Caco-2 (cell line): ENCODE measurements at regions not wholly inside any gene's neighbourhood (a gene's known extent, or its start where the extent isn't known, plus 50 kb on each side); places are given as distances from the start of the nearest gene placed in this dataset.

Source experiments
- BruUV-seq: library from RNA; stranded (reverse); fragments of 400-500 nt; replicated peaks from 2 replicates; lab custom pipeline; 2021; lab: Mats Ljungman, UMichigan
- CTCF ChIA-PET: fragments of 300-600 bp; sonication (Branson Sonifier 250); formaldehyde crosslinking; loops from one replicate; lab custom pipeline; 2022; ENCODE audit warnings: antibody characterized with exemption; lab: Charles Lee
- POLR2A ChIA-PET: fragments of 300-600 bp; sonication (Branson Sonifier 250); formaldehyde crosslinking; loops from one replicate; lab custom pipeline; 2022; ENCODE audit warnings: antibody characterized with exemption; lab: Charles Lee
- DNase-seq, 2 experiments: peaks; one replicate each; pipeline versions ENCODE4 v3.0.0 to v3.0.0-alpha.2; 2020 to 2022
- H3K27me3 ChIP-seq: replicated peaks from 2 replicates; pipeline ENCODE4 v1.6.0; 2011; ENCODE audit warnings: low read length; ENCODE audit not compliant: control insufficient read depth, insufficient read depth
- H3K36me3 ChIP-seq: 2 replicates; pipeline ENCODE4 v1.5.1; 2011; ENCODE audit warnings: low read length; ENCODE audit not compliant: control insufficient read depth, insufficient read depth
- H3K4me1 ChIP-seq: fragments of 250-450 bp; sonication (Bioruptor Pico); 2 replicates; pipeline ENCODE4 v1.5.1; 2020; ENCODE audit warnings: mild to moderate bottlenecking
- H3K4me3 ChIP-seq: 2 replicates; pipeline ENCODE4 v1.5.1; 2011; ENCODE audit warnings: low read depth, mild to moderate bottlenecking, control low read depth, low read length
- H3K9me3 ChIP-seq: fragments of 250-450 bp; sonication (Bioruptor Pico); 2 replicates; pipeline ENCODE4 v1.5.1; 2020; ENCODE audit warnings: mild to moderate bottlenecking, moderate library complexity
- H3K27ac Mint-ChIP-seq: one replicate; pipeline ENCODE4 v1.8.0; 2022; ENCODE audit warnings: mixed read lengths; ENCODE audit not compliant: unreplicated experiment
- H3K27me3 Mint-ChIP-seq: one replicate; pipeline ENCODE4 v1.8.0; 2022; ENCODE audit warnings: mixed read lengths; ENCODE audit not compliant: insufficient read depth, unreplicated experiment
- H3K36me3 Mint-ChIP-seq: one replicate; pipeline ENCODE4 v1.8.0; 2022; ENCODE audit warnings: mild to moderate bottlenecking, mixed read lengths; ENCODE audit not compliant: insufficient read depth, unreplicated experiment
- H3K4me1 Mint-ChIP-seq: one replicate; pipeline ENCODE4 v1.8.0; 2022; ENCODE audit warnings: low read depth, mixed read lengths; ENCODE audit not compliant: unreplicated experiment
- H3K4me3 Mint-ChIP-seq: one replicate; pipeline ENCODE4 v1.8.0; 2022; ENCODE audit warnings: mild to moderate bottlenecking, moderate library complexity, mixed read lengths; ENCODE audit not compliant: unreplicated experiment
- H3K9me3 Mint-ChIP-seq: one replicate; pipeline ENCODE4 v1.8.0; 2022; ENCODE audit warnings: mixed read lengths; ENCODE audit not compliant: unreplicated experiment
- intact Hi-C: fragments of 100-400 bp; cut with micrococcal nuclease; formaldehyde crosslinking; loops from one replicate; pipeline ENCODE4 v1.10.0; 2022; ENCODE audit not compliant: unreplicated experiment
- TF ChIP-seq, protein P1 (sequence below), 2 experiments: fragments of 200-600 bp in 1 of 2; IDR thresholded peaks; 1 replicate in 1 of 2; 2 replicates in 1 of 2; pipeline versions ENCODE4 v1.5.1 to v1.8.0; 2011 to 2022; ENCODE audit warnings: antibody characterized with exemption in 1 of 2, control low read depth in 1 of 2, inconsistent platforms in 1 of 2, low read depth in 1 of 2, low read length in 1 of 2, mild to moderate bottlenecking in 1 of 2, moderate library complexity in 1 of 2; ENCODE audit not compliant: insufficient read depth in 1 of 2, severe bottlenecking in 1 of 2, unreplicated experiment in 1 of 2

DNA sequence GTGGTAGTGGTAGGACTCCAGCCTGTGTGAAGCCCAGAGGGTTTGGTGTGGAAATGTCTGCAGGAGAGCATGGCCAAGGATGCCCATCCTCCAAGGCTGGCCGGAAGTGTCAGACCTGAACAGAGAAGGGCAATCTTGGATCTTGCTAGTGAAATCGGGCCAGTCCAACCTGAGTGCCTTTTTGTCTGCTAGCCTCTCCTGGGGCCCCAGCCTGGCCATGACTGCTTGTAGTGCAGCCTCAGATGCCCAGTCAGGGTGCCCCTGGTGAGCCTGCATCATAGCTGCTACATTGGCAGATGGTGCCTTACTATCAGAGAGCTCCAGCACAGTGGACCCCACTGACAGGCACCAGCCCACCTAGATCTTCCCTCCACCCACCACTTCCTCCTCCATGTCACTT lies 99.3 kb upstream of the PCDH18 start:
- H3K4me3 ChIP-seq: no peak overlapping the region
- H3K36me3 ChIP-seq: no peaks in the 10 kb centered on the region
- no peak overlapping the region for H3K27ac Mint-ChIP-seq
- no peaks in the 10 kb centered on the region for H3K4me1 Mint-ChIP-seq
- no peaks in the 10 kb centered on the region for H3K4me1 ChIP-seq
- ChIA-PET CTCF (no interaction called here), POLR2A (no interaction called here)
- H3K9me3 Mint-ChIP-seq: no peaks in the 10 kb centered on the region
- no peak overlapping the region for H3K4me3 Mint-ChIP-seq
- intact Hi-C loops: no loop called here
- no peaks in the 10 kb centered on the region for H3K9me3 ChIP-seq
- TF ChIP-seq, protein P1, sequence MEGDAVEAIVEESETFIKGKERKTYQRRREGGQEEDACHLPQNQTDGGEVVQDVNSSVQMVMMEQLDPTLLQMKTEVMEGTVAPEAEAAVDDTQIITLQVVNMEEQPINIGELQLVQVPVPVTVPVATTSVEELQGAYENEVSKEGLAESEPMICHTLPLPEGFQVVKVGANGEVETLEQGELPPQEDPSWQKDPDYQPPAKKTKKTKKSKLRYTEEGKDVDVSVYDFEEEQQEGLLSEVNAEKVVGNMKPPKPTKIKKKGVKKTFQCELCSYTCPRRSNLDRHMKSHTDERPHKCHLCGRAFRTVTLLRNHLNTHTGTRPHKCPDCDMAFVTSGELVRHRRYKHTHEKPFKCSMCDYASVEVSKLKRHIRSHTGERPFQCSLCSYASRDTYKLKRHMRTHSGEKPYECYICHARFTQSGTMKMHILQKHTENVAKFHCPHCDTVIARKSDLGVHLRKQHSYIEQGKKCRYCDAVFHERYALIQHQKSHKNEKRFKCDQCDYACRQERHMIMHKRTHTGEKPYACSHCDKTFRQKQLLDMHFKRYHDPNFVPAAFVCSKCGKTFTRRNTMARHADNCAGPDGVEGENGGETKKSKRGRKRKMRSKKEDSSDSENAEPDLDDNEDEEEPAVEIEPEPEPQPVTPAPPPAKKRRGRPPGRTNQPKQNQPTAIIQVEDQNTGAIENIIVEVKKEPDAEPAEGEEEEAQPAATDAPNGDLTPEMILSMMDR (IDR thresholded peaks at IDR 0.05; ENCODE audit: insufficient read depth in 1 of 2, low read depth in 1 of 2, low read length in 1 of 2, severe bottlenecking in 1 of 2, unreplicated experiment in 1 of 2): no peak
- no peaks in the 10 kb centered on the region for H3K27me3 ChIP-seq
- DNase-seq: no peak
- peaks cover 2% of the 10 kb centered on the region for H3K27me3 Mint-ChIP-seq
- no peaks in the 10 kb centered on the region for H3K36me3 Mint-ChIP-seq
- no TSS peak for BruUV-seq

DNA sequence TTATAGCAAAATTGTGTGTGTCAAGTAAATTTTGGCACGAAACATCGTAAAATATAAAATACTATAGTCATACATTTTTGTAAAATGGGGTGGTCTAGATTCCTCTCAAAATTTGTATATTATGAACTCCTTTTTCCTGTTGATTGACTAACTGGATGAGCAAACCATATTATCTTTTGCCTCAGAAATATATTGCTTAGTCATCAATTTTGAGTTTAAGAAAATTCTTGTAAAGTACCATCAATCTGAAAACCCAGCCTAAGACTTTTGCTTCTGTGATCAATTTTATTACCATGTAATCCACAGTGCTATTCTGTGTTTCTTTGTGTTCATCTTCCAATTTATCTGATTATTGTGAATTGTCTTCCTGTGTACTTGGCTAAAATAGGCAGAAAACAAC lies 98.0 kb upstream of the PCDH18 start:
- no peaks in the 10 kb centered on the region for H3K9me3 Mint-ChIP-seq
- no TSS peak for BruUV-seq
- no peak for DNase-seq
- no peaks in the 10 kb centered on the region for H3K36me3 ChIP-seq
- H3K27ac Mint-ChIP-seq: no peak overlapping the region
- TF ChIP-seq, protein P1 (IDR thresholded peaks at IDR 0.05; ENCODE audit: insufficient read depth in 1 of 2, low read depth in 1 of 2, low read length in 1 of 2, severe bottlenecking in 1 of 2, unreplicated experiment in 1 of 2): no peak
- H3K27me3 Mint-ChIP-seq: peaks cover under 1% of the 10 kb centered on the region
- H3K4me3 Mint-ChIP-seq: no peak overlapping the region
- intact Hi-C loops: no loop called here
- H3K4me1 Mint-ChIP-seq: no peaks in the 10 kb centered on the region
- no peaks in the 10 kb centered on the region for H3K9me3 ChIP-seq
- no peaks in the 10 kb centered on the region for H3K36me3 Mint-ChIP-seq
- H3K4me1 ChIP-seq: no peaks in the 10 kb centered on the region
- no peak overlapping the region for H3K4me3 ChIP-seq
- H3K27me3 ChIP-seq: no peaks in the 10 kb centered on the region
- POLR2A ChIA-PET: no interaction called here
- CTCF ChIA-PET: no interaction called here

DNA sequence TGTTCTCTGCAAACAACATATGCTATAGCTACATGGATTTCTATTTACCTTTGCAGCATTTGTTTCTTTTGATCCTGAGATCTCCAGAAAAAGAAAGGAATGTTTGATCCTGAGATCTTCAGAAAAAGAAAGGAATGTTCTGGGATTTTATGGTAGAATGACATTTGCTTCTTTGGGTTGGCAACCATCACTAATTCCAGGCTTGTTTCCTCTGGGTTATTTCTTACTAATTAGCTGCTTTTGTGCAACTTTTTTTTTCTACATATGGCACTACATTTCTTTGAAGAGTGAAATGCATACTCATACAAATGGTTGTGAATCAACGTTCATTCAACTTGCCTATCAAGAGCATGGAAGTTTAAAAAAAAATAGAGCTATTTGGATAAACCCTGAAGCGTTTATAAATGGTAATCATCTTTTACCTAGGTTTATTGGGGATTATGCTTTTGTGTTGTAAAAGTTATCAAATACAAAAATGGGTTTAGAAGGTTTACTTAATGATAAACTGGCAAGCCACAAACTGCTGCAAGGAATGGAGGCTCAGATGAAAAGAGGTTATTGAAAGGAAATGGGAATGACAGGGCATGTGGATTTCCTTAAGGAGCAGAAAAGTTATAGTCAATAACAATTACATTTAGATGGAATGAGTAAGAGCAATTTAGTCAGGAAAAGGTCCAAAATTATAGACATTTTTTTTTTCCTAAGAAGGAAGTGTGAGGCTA lies 95.6 kb upstream of the PCDH18 start:
- Histone ChIP-seq H3K4me1 (no peaks in the 10 kb centered on the region), H3K4me3 (no peak overlapping the region), H3K36me3 (no peaks in the 10 kb centered on the region), H3K9me3 (no peaks in the 10 kb centered on the region), H3K27me3 (no peaks in the 10 kb centered on the region)
- no peaks in the 10 kb centered on the region for H3K4me1 Mint-ChIP-seq
- H3K36me3 Mint-ChIP-seq: no peaks in the 10 kb centered on the region
- no TSS peak for BruUV-seq
- DNase-seq: no peak
- intact Hi-C loops: no loop called here
- H3K9me3 Mint-ChIP-seq: no peaks in the 10 kb centered on the region
- H3K27ac Mint-ChIP-seq: no peak overlapping the region
- ChIA-PET CTCF (no interaction called here), POLR2A (no interaction called here)
- no peak overlapping the region for H3K4me3 Mint-ChIP-seq
- TF ChIP-seq, protein P1 (IDR thresholded peaks at IDR 0.05; ENCODE audit: insufficient read depth in 1 of 2, low read depth in 1 of 2, low read length in 1 of 2, severe bottlenecking in 1 of 2, unreplicated experiment in 1 of 2): no peak
- H3K27me3 Mint-ChIP-seq: no peaks in the 10 kb centered on the region
